GM18868 (cell line): ENCODE measurements at regions not wholly inside any gene's neighbourhood (a gene's known extent, or its start where the extent isn't known, plus 50 kb on each side); places are given as distances from the start of the nearest gene placed in this dataset.
"Not testable (repeated sequence)": the region's sequence is repeated elsewhere in the genome, so short reads cannot be mapped to it uniquely, and the experiment has no call there.

Experiments
- ATAC-seq: cut with Tn5 transposase; IDR thresholded peaks from one replicate; pipeline ENCODE4 v1.9.1; 2021; ENCODE audit warnings: mild to moderate bottlenecking, moderate library complexity; ENCODE audit not compliant: unreplicated experiment

GRCh38 chr1:118828038-118828437 lies 160.1 kb downstream of the TBX15 start:
- ATAC-seq, result no peak

DNA sequence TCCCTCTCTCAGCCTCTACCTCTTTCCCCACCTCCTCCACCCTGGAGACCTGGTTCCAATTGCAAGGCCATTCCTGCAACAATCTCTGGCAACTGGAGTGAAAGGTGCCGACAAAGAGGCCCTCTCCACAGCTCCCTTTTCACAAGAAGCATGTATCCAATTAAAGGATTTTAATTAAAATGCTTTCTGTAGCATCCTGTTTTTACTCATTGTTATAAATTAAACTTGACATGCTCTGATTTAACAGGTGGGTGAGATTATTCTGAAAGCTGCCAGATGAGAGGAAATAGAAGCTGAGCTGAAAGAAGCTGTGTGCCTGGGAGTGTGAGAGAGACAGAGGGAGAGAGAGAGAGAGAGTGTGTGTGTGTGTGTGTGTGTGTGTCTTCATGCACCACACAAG lies 160.5 kb downstream of the TBX15 start:
- ATAC-seq, result no peak

GRCh38 chr1:118827207-118827606 lies 160.9 kb downstream of the TBX15 start:
- no peak for ATAC-seq

DNA sequence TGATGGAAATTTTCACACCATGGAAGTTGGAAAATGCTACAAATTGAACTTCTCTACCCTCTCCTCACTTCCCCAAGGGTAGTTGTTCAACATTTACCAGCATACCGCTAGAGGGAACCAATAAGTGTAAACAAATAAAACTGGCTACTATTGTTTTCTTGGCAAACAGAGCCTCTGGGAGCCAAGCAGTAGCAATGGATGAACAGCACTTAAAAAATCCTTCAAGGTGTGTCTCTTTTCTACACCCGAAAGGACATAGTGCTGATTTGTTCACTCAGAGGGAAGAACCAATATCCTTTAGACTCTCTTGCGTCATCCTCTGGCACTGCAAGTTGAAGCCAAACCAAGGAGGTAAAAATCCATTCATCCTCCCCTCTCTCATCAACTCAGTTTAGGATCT lies 161.5 kb downstream of the TBX15 start:
- no peak for ATAC-seq

DNA sequence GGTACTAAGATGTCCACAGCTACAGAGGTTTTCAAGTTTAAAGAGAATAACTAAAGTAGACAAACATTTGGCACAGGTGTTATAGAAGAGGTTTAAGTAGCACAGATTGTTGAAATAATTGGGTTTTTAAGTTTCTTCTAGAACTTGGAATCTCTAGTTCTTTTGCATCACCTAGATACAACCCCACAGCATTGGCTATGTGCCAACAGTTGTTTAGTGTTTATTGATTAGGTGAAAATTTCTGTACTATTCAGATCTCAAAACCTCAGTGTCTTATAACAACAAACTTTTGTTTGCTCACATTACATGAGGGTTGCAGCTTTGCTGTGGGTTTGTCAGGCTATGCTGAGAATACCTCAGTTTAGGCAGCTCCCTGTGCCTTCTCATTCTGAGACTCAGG lies 162.5 kb downstream of the TBX15 start:
- no peak for ATAC-seq

- no peak for ATAC-seq
These were observed 166.3 kb downstream of the TBX15 start for GRCh38 chr1:118821801-118822200.

DNA sequence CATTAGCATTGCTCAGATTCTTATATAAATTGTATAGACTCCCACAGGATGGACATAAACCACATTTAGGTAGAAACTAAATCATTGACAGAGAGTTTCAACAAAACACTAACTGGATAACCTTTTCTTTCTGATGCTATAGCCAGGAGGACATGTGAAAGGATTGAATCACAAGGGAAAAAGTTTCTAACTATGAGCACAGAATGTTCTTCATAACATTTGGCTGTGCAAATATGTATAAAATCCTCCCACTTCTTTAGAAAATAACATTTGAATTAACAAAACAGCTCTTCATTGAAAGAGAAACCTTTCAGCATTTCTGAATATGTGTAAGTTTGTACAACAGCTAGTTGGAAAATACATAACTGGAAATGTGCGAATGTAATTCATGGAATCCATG lies 167.3 kb downstream of the TBX15 start:
- no peak for ATAC-seq

GRCh38 chr1:118815909-118816308 lies 172.2 kb downstream of the TBX15 start:
- no peak for ATAC-seq

DNA sequence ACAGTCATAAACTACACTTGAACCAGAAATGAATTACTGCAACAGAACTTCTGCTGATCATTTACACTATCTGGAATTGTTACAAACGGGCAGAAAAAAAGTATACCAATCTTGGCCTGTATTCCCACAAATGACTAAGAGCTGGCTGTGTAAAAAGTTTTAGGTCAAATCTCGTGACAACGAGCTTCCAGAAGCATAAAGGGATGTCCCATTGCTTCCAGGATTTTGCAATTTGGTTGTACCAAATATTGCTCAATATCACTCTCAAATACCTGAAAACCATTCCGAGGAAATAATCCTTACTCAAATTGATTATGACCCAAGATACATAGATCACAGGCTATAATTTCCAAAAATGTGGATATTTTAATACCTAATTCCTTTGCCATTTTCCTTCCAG lies 175.6 kb downstream of the TBX15 start:
- ATAC-seq, result no peak

DNA sequence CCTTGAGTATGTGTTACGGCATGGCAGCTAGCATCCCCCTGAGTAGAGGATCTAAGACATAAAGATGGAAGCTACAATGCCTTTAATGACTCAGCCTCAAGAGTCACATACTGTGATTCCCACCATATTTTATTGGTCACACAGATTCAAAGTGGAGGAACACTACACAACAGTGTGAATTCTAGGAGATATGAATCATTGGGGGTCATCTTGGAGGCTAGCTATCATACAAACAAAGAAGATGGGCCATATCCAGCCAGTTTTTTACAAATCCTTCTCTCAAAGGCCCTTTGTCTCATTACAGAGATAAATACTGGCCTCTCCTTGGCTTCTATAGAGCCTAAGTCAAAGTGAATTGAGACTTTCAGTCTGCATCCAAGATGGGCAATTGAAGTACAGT lies 177.0 kb downstream of the TBX15 start:
- ATAC-seq, result no peak

GRCh38 chr1:118809586-118809985 lies 178.6 kb downstream of the TBX15 start:
- no peak for ATAC-seq

- ATAC-seq, result not testable (repeated sequence)
These were observed 185.0 kb downstream of the TBX15 start for GRCh38 chr1:118803128-118803527.

DNA sequence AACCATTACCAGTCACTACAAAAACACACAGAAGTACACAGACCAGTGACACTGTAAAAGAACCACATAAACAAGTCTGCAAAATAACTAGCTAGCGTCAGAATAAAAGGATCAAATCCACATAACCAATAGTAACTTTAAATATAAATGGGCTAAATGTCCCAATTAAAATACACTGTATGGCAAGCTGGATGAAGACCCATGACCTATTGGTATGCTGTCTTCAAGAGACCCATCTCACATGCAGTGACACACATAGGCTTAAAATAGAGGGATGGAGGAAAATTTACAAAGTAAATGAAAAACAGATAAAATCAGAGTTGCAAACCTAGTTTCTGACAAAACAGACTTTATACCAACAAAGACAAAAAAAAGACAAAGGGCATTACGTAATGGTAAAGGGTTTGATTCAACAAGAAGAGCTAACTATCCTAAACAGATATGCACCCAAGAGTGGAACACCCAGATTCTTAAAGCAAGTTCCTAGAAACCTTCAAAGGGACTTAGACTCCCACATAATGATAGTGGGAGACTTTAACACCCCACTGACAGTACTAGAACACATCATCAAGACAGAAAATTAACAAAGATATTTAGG lies 196.9 kb downstream of the TBX15 start:
- ATAC-seq, result no peak

DNA sequence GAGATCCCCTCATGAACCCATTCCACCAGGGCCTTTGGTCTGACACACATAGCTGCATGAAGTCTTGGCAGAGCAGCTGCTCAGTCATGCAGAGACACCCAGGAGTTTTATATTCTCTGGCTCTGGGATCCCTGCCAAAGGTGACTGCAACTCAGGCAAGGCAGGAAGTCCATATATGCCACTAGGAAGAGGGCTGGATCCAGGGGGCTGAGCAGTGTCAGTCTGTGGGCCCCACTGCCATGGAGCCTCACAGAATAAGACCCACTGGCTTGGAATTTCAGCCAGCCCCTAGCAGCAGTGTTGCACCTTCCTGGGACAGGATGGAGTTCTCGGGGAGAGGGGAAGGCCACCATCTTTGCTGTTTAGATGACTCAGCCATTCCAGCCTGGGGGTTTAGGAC lies 199.7 kb downstream of the TBX15 start:
- ATAC-seq, result no peak

GRCh38 chr1:118786454-118787155 lies 201.5 kb downstream of the TBX15 start:
- no peak for ATAC-seq

- no peak for ATAC-seq
These were observed 202.9 kb downstream of the TBX15 start for GRCh38 chr1:118785246-118785645.

DNA sequence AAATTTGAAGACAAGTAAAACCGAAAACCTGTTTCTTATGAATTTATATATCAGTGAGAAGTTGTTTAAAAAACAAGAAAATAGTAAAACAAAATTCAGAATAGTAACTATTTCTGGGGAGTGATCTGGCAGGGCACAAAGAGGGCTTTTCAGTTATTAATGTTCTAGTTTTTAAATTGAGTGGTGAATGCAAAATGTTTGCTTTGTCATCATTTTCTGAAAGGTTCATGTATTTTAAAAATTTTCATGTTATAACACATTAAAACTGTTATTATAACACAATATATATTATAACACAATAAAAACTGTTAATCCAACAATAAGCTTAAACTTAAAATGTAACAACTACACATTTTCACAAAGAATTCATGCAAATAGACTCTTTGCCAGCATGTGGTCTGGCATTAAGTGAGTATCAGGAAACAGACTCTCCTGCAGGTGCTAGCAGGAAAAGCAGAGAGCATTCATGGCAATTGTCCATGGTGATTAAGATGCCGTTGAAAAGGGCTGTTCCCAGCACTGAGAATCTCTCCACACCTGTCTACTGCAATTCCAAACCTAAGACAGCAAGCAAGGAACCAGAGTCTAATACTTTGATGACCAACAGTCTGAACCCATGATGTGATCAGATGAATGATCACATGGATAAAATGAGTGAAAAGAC lies 204.9 kb downstream of the TBX15 start:
- ATAC-seq, result no peak

DNA sequence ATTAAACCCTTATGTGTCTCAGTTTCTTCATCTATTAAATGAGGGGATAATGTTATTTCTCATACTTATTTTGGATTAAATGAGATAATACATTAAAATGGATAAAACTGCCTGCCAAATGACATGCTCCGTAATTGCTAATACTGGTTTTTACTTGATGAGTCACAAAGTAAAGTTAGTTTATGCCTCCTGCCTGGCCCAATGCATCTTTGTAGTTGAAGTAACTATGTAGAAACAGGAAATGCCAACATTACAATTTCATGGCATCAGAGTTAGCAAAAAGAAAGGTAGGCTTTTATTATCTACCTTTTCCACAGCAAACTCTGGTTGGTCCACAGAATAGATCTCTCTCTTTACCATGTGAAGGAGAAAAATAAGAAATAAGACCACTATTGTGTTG lies 214.5 kb downstream of the TBX15 start:
- ATAC-seq, result no peak

DNA sequence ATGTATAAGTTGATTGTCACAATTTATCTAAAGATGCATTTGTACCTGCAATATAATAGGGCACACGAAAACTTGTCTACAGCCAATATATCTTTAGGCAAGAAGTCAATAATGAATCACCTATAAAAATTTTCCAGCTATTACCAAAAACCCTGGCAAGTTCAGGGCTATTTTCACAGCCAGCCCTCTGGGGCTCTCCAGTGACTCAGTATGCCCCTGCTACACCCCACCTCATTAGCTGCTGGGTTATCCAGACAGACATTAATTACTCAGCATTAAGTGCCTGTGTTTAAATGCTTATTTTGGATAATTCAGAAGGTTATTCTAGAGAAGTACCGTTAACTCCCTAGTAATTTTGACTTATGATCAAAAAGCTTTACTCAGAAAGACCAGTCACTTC lies 220.2 kb downstream of the TBX15 start:
- ATAC-seq, result no peak

- no peak for ATAC-seq
These were observed 234.2 kb downstream of the TBX15 start for GRCh38 chr1:118753976-118754375.

GRCh38 chr1:118751166-118751565 lies 237.0 kb downstream of the TBX15 start:
- ATAC-seq, result no peak

GRCh38 chr1:118744420-118744819 lies 243.7 kb downstream of the TBX15 start:
- ATAC-seq, result no peak
